ENCODE measurements at regions not wholly inside any gene's neighbourhood (a gene's known extent, or its start where the extent isn't known, plus 50 kb on each side); places are given as distances from the start of the nearest gene placed in this dataset.
A peak's percentile ranks its signal among the peaks of the same experiment; 100 is the strongest.

DNA sequence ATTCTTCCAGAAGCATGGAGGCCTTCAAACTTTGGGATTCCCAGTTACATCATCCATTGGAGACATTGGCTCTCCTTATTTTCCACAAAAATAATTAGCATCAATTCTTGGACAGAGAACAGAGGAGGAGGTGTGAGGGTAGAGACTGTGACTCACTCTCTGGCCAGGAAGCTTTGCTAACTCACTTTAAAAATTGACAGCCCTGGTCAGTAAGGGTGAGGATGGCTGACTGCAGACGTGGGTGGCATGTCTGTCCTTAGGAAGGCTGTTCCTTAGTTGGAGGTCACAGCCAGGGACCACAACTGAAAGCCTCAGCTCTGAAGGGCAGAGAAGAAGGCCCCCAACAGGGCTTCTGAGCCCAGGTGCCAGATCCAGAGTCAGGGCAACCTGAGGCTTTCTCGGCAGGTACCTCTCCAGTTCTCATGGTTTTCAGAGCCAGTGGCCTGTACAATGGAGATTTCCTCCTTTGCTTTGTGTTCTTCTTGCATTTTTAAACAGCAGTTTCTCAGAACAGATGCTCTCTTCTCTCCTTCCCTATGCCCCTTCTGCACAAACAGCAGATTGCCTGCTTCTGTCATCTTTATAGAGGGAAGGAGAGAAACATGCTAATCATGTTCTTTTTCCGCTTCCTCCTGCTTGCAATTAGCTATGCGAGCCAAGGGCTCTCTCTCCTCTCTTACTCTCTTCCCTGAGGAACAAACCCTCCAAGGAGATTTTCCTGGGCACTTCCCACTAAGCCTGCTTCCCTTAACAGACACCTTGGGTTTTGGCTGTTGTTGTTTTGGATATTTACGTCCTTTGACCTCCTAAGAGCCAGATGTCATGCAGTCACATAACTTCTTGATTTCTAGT, 92.5 kb upstream of the ZNF366 start:
- H3K18ac ChIP-seq (ENCODE audit: low read depth, low read length), result peak overlapping the region; percentile 88
- dilution Hi-C loops (cut with HindIII; ENCODE audit: low sequenced_read_pairs, unreplicated experiment), result no loop called here
- peak overlapping the region; percentile 48 to 92 for H4K8ac ChIP-seq (ENCODE audit: low read depth in 2 of 2, low read length in 2 of 2)
- peak overlapping the region; percentile 93 for H3K23ac ChIP-seq (ENCODE audit: low read depth, low read length)
- peak overlapping the region; percentile 19 for H2AFZ ChIP-seq (replicated peaks; ENCODE audit: low read length, poor library complexity)
- 0% methylated on average over 1 of the region's 5 CpGs; no CpG with 5 or more reads in 1 of the 2 experiments for WGBS, 2 experiments (ENCODE audit: extremely low coverage in 2 of 2, insufficient read length in 1 of 2)
- H3K36me3 ChIP-seq (ENCODE audit: control insufficient read depth, insufficient read depth, low read length), result no peaks in the 10 kb centered on the region
- peak overlapping the region; percentile 98 for H2BK5ac ChIP-seq (ENCODE audit: low read depth, low read length, poor library complexity, severe bottlenecking)
- intact Hi-C loops (cut with micrococcal nuclease), result loop anchor here (10.0 kb wide), 2 partner anchors 235 to 245 kb away; no protein-coding TSS in a partner anchor
- H3K9me1 ChIP-seq (ENCODE audit: insufficient read depth, low read length), result peaks cover 11% of the 10 kb centered on the region
- no peaks in the 10 kb centered on the region for H3K9me3 ChIP-seq (ENCODE audit: control insufficient read depth, insufficient read depth, low read length)
- H3K4me1 ChIP-seq (ENCODE audit: control insufficient read depth, insufficient read depth, low read length), result peaks cover 30% of the 10 kb centered on the region
- peak overlapping the region; percentile 88 for H3K56ac ChIP-seq (ENCODE audit: extremely low read depth, insufficient read depth, low read length)
- H3K27me3 ChIP-seq (ENCODE audit: control insufficient read depth, insufficient read depth, low read length), result no peaks in the 10 kb centered on the region
- ChIA-PET POLR2A (ENCODE audit: unreplicated experiment) (no interaction called here), CTCF (no interaction called here)
- peak overlapping the region; percentile 91 for H2BK15ac ChIP-seq (ENCODE audit: low read depth, low read length)
- DNase-seq (peak; percentile 51), ATAC-seq (ENCODE audit: low read depth) (no peak)
- peak overlapping the region; percentile 92 for H4K91ac ChIP-seq (ENCODE audit: insufficient read depth, low read depth, low read length)
- peak overlapping the region; percentile 93 for H3K14ac ChIP-seq (replicated peaks; ENCODE audit: low read depth, low read length)
- in situ Hi-C loops (cut with MboI; ENCODE audit: low sequenced_read_pairs), result no loop called here
- 0 out of 2 replicates have a peak, but pooled peaks have one; percentile 1 for TF ChIP-seq CEBPB (IDR thresholded peaks at IDR 0.05; ENCODE audit: low read depth, low read length)
- no peak for TF ChIP-seq RFX5 (IDR thresholded peaks at IDR 0.05; ENCODE audit: low read depth, low read length)
- peak; percentile 37; the same call in 1 of the 2 replicates for TF ChIP-seq POLR2A (IDR thresholded peaks at IDR 0.05; ENCODE audit: low read depth, low read length)
- peak overlapping the region; percentile 83 for H3K4ac ChIP-seq (ENCODE audit: low read depth, low read length)
- H2BK120ac ChIP-seq (ENCODE audit: low read depth, low read length), result peak overlapping the region; percentile 97
- H2AK5ac ChIP-seq (ENCODE audit: low read depth, low read length), result peak overlapping the region; percentile 93
- peak overlapping the region; percentile 59; the same call in 1 of the 2 replicates for H3K9ac ChIP-seq (ENCODE audit: low read depth, low read length)
- H2AK9ac ChIP-seq (replicated peaks; ENCODE audit: low read depth, low read length, poor library complexity), result peak overlapping the region; percentile 59
- no TSS peak for BruUV-seq (replicated peaks)
- H4K20me1 ChIP-seq (ENCODE audit: insufficient read depth, low read length), result no peaks in the 10 kb centered on the region; the same call in 1 of the 2 replicates
- peak overlapping the region; percentile 86 for H4K5ac ChIP-seq (ENCODE audit: low read depth, low read length)
- H3K27ac ChIP-seq (ENCODE audit: insufficient read depth, low read length), result peak overlapping the region; percentile 86
- H3K4me2 ChIP-seq (ENCODE audit: low read depth, low read length), result peak overlapping the region; percentile 75; the same call in 1 of the 2 replicates
- H3K4me3 ChIP-seq (ENCODE audit: insufficient read depth, low read depth, low read length), result no peak overlapping the region
- H3K79me1 ChIP-seq (ENCODE audit: low read depth in 1 of 2, low read length in 2 of 2), result 0 out of 4 replicates have a peak, but pooled peaks cover 0 to 5% of the 10 kb centered on the region in 2 experiments
- H2BK20ac ChIP-seq (ENCODE audit: low read depth, low read length), result peak overlapping the region; percentile 87
